Ishikawa (cell line): ENCODE measurements at regions not wholly inside any gene's neighbourhood (a gene's known extent, or its start where the extent isn't known, plus 50 kb on each side); places are given as distances from the start of the nearest gene placed in this dataset.

ENCODE experiments used
- CEBPB ChIP-seq: IDR thresholded peaks from 2 replicates; pipeline ENCODE4 v1.6.1; 2012
- CREB1 ChIP-seq: IDR thresholded peaks from 2 replicates; pipeline ENCODE4 v1.6.1; 2012; ENCODE audit warnings: low read depth
- EGR1 ChIP-seq: IDR thresholded peaks from 2 replicates; pipeline ENCODE4 v1.6.1; 2012
- EP300 ChIP-seq: IDR thresholded peaks from 2 replicates; pipeline ENCODE4 v1.6.1; 2012; ENCODE audit warnings: borderline replicate concordance
- FOXM1 ChIP-seq: IDR thresholded peaks from 2 replicates; pipeline ENCODE4 v1.6.1; 2012; ENCODE audit warnings: low read depth, borderline replicate concordance
- MAX ChIP-seq: IDR thresholded peaks from 2 replicates; pipeline ENCODE4 v1.6.1; 2012
- NFIC ChIP-seq: IDR thresholded peaks from 2 replicates; pipeline ENCODE4 v1.6.1; 2012
- RAD21 ChIP-seq: IDR thresholded peaks from 2 replicates; pipeline ENCODE4 v1.6.1; 2012; ENCODE audit warnings: low read depth
- REST ChIP-seq: IDR thresholded peaks from 2 replicates; pipeline ENCODE4 v1.6.1; 2012; ENCODE audit warnings: low read depth, mild to moderate bottlenecking
- TAF1 ChIP-seq: IDR thresholded peaks from 2 replicates; pipeline ENCODE4 v1.6.1; 2012; ENCODE audit warnings: low read depth, mild to moderate bottlenecking
- TCF12 ChIP-seq: IDR thresholded peaks from 2 replicates; pipeline ENCODE4 v1.6.1; 2012; ENCODE audit warnings: low read depth
- TEAD4 ChIP-seq: IDR thresholded peaks from 2 replicates; pipeline ENCODE4 v1.6.1; 2012
- YY1 ChIP-seq: IDR thresholded peaks from 2 replicates; pipeline ENCODE4 v1.6.1; 2012; ENCODE audit warnings: low read depth
- ZBTB7A ChIP-seq: IDR thresholded peaks from 2 replicates; pipeline ENCODE4 v1.6.1; 2012; ENCODE audit warnings: low read depth
- TF ChIP-seq, protein P1 (sequence below): IDR thresholded peaks from 2 replicates; pipeline ENCODE4 v1.6.1; 2012

- TF ChIP-seq TCF12 (no peak), YY1 (no peak), CREB1 (no peak), NFIC (no peak), MAX (no peak), EP300 (no peak), TAF1 (no peak), ZBTB7A (no peak), EGR1 (no peak), REST (no peak), FOXM1 (no peak), CEBPB (no peak), RAD21 (no peak), TEAD4 (no peak)
- TF ChIP-seq, protein P1, sequence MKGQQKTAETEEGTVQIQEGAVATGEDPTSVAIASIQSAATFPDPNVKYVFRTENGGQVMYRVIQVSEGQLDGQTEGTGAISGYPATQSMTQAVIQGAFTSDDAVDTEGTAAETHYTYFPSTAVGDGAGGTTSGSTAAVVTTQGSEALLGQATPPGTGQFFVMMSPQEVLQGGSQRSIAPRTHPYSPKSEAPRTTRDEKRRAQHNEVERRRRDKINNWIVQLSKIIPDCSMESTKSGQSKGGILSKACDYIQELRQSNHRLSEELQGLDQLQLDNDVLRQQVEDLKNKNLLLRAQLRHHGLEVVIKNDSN: no peak
Observed at GRCh38 chr2:217067787-217068186, 207.9 kb upstream of the TNP1 start.

DNA sequence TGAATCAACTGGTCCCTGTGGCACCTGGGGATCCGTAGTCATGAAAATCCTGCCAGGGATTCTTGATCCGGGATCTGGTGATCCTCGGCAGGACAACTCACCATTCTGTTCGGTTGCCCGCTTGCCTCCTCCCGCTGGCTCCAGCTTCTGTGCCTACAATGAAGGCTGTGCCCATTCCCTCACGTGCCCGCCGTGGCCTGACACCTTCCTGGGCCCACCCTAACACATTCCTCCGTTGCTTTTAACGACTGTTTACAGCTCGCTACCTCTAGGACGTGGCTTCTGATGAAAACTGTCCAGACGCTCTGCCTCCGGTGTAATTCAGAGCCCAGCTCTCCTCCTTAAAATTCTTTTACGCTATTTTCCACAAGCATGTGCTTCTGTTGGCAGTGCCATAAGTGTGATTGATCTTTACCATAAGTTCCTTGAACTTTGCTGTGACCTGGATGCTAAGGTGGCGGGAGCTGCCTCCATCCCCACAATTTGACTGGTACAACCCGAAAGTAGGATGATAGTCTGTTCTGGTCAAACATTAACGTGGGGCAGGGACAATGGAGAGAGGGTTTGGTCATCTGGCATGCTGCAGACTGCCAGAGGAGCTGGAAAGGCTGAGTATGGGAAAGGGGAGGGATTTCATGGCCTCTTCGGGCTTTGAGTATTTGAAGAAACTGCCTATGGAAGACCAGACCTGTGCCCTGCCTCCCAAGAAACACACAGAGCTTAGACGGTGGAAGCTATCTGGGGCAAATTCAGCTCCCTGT is 206.8 kb upstream of the TNP1 start:
- TF ChIP-seq, protein P1: no peak
- TF ChIP-seq YY1: no peak
- TF ChIP-seq CEBPB: no peak
- TF ChIP-seq EP300: no peak
- TF ChIP-seq TEAD4: no peak
- no peak for TF ChIP-seq NFIC
- no peak for TF ChIP-seq FOXM1
- TF ChIP-seq ZBTB7A: no peak
- no peak for TF ChIP-seq CREB1
- TF ChIP-seq EGR1: no peak
- TF ChIP-seq TCF12: no peak
- TF ChIP-seq MAX: no peak
- no peak for TF ChIP-seq RAD21
- no peak for TF ChIP-seq TAF1
- no peak for TF ChIP-seq REST

GRCh38 chr2:217065695-217066405 is 206.0 kb upstream of the TNP1 start:
- TF ChIP-seq EGR1 (no peak), REST (no peak), CREB1 (no peak)

DNA sequence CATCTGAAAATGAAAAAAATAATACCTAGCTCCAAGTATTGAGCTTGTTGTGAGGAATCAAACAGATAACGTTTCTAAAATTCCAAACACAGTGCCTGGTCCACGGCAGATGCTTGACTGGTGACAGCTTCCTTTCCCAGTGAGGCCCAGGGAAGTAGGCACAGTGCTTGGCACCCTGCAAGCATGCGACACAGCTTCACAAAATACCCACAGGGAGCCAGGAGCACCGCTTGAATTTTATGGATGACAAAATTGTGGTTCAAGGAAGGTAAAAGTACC is 205.1 kb upstream of the TNP1 start:
- TF ChIP-seq, protein P1: no peak
- TF ChIP-seq NFIC (no peak), TAF1 (no peak), ZBTB7A (no peak), MAX (no peak), CREB1 (no peak), CEBPB (no peak), FOXM1 (no peak)
